ENCODE measurements at regions not wholly inside any gene's neighbourhood (a gene's known extent, or its start where the extent isn't known, plus 50 kb on each side); places are given as distances from the start of the nearest gene placed in this dataset.

DNA sequence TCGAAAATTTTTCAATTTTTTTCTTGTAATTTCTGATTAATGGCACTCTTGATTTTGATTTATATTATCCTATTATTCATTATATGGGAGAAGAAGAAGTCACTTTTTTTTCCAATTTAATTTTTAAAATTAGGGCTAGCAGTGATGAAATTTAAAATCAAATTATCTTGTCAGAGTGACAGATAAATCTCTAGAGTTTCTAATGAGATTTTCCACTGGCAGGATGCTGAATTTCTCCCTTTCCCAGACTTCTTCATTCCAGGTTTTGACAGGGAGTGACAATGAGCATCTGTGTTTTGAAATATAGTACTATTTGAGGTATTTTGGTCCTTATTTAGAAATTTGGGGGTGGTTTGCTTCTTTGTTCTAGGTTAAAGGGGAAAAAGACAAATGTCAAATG lies 2274.1 kb downstream of the MAT2B start:
- WGBS = 40% methylated on average over 1 of the region's 1 CpG
- no peaks in the 10 kb centered on the region for H3K4me1 ChIP-seq (ENCODE audit: control insufficient read depth in 4 of 4, insufficient read depth in 4 of 4, low read length in 3 of 4)
- DNase-seq (ENCODE audit: low spot score) = no peak

DNA sequence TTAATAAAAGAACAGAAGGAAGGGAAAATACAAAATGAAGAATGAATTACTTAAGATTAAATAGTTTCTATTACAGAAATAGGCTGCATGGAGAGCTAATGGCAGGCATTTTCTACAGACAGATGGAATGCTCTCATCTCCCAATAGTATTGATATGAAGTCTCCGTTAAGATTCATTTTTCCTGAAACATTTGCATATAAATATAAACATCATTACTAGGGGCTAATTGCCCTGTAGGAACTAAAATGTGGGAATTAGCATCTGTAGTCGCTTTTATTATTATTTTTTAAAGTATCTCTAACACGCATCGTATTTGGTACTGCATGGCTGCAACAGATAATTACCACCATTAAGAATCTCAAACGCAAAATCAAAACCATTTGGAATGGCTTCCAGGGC lies 2275.5 kb downstream of the MAT2B start:
- WGBS = 87% methylated on average over 5 of the region's 5 CpGs
- no peaks in the 10 kb centered on the region for H3K4me1 ChIP-seq (ENCODE audit: control insufficient read depth in 4 of 4, insufficient read depth in 4 of 4, low read length in 3 of 4)
- TF ChIP-seq NR2F2 (IDR thresholded peaks at IDR 0.05) (no peak), FOXA2 (IDR thresholded peaks at IDR 0.05) (no peak), RXRA (IDR thresholded peaks at IDR 0.05) (no peak), RAD21 (IDR thresholded peaks at IDR 0.05) (no peak), GABPA (IDR thresholded peaks at IDR 0.05 in 1 of 2, conservative IDR thresholded peaks at IDR 0.05 in 1 of 2) (no peak), HNF4G (IDR thresholded peaks at IDR 0.05) (no peak), TAF1 (conservative IDR thresholded peaks at IDR 0.05) (no peak), HNF4A (conservative IDR thresholded peaks at IDR 0.05) (no peak)
- TF ChIP-seq, protein P1, sequence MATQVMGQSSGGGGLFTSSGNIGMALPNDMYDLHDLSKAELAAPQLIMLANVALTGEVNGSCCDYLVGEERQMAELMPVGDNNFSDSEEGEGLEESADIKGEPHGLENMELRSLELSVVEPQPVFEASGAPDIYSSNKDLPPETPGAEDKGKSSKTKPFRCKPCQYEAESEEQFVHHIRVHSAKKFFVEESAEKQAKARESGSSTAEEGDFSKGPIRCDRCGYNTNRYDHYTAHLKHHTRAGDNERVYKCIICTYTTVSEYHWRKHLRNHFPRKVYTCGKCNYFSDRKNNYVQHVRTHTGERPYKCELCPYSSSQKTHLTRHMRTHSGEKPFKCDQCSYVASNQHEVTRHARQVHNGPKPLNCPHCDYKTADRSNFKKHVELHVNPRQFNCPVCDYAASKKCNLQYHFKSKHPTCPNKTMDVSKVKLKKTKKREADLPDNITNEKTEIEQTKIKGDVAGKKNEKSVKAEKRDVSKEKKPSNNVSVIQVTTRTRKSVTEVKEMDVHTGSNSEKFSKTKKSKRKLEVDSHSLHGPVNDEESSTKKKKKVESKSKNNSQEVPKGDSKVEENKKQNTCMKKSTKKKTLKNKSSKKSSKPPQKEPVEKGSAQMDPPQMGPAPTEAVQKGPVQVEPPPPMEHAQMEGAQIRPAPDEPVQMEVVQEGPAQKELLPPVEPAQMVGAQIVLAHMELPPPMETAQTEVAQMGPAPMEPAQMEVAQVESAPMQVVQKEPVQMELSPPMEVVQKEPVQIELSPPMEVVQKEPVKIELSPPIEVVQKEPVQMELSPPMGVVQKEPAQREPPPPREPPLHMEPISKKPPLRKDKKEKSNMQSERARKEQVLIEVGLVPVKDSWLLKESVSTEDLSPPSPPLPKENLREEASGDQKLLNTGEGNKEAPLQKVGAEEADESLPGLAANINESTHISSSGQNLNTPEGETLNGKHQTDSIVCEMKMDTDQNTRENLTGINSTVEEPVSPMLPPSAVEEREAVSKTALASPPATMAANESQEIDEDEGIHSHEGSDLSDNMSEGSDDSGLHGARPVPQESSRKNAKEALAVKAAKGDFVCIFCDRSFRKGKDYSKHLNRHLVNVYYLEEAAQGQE (IDR thresholded peaks at IDR 0.05) = no peak
- TF ChIP-seq, protein P2, sequence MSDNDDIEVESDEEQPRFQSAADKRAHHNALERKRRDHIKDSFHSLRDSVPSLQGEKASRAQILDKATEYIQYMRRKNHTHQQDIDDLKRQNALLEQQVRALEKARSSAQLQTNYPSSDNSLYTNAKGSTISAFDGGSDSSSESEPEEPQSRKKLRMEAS (IDR thresholded peaks at IDR 0.05) = no peak

More for the DNA sequence above, 2274.1 kb downstream of the MAT2B start:
- Histone ChIP-seq H3K4me3 (ENCODE audit: low read depth in 1 of 3, low read length in 3 of 3) (no peak overlapping the region), H3K9me3 (ENCODE audit: control insufficient read depth in 4 of 4, low read length in 3 of 4) (no peaks in the 10 kb centered on the region), H3K9ac (ENCODE audit: low read depth in 1 of 2, low read length in 2 of 2) (no peak overlapping the region), H3K27ac (ENCODE audit: low read depth in 1 of 2, low read length in 2 of 2) (no peak overlapping the region), H3K36me3 (ENCODE audit: control insufficient read depth in 4 of 4, insufficient read depth in 3 of 4, low read depth in 1 of 4, low read length in 3 of 4) (no peaks in the 10 kb centered on the region), H3K27me3 (ENCODE audit: control insufficient read depth in 4 of 4, insufficient read depth in 4 of 4, low read length in 3 of 4) (no peaks in the 10 kb centered on the region)
- TF ChIP-seq RAD21 (IDR thresholded peaks at IDR 0.05) = no peak
- TF ChIP-seq, protein P2 (IDR thresholded peaks at IDR 0.05) = no peak
- no peak for TF ChIP-seq FOXA2 (IDR thresholded peaks at IDR 0.05)
- TF ChIP-seq, protein P3, sequence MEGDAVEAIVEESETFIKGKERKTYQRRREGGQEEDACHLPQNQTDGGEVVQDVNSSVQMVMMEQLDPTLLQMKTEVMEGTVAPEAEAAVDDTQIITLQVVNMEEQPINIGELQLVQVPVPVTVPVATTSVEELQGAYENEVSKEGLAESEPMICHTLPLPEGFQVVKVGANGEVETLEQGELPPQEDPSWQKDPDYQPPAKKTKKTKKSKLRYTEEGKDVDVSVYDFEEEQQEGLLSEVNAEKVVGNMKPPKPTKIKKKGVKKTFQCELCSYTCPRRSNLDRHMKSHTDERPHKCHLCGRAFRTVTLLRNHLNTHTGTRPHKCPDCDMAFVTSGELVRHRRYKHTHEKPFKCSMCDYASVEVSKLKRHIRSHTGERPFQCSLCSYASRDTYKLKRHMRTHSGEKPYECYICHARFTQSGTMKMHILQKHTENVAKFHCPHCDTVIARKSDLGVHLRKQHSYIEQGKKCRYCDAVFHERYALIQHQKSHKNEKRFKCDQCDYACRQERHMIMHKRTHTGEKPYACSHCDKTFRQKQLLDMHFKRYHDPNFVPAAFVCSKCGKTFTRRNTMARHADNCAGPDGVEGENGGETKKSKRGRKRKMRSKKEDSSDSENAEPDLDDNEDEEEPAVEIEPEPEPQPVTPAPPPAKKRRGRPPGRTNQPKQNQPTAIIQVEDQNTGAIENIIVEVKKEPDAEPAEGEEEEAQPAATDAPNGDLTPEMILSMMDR (IDR thresholded peaks at IDR 0.05; ENCODE audit: low read depth, low read length, missing input control) = no peak
- TF ChIP-seq, protein P1 (IDR thresholded peaks at IDR 0.05) = no peak
- TF ChIP-seq RXRA (IDR thresholded peaks at IDR 0.05) = no peak
- TF ChIP-seq, protein P4, sequence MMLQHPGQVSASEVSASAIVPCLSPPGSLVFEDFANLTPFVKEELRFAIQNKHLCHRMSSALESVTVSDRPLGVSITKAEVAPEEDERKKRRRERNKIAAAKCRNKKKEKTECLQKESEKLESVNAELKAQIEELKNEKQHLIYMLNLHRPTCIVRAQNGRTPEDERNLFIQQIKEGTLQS (IDR thresholded peaks at IDR 0.05) = no peak
- TF ChIP-seq GABPA (IDR thresholded peaks at IDR 0.05 in 1 of 2, conservative IDR thresholded peaks at IDR 0.05 in 1 of 2) = no peak
- TF ChIP-seq HNF4A (conservative IDR thresholded peaks at IDR 0.05) = no peak
- no peak for TF ChIP-seq YY1 (IDR thresholded peaks at IDR 0.05)
- no peak for TF ChIP-seq EGR1 (IDR thresholded peaks at IDR 0.05; ENCODE audit: low read depth in 2 of 2)
- TF ChIP-seq NR2F2 (IDR thresholded peaks at IDR 0.05) = no peak
- no peak for TF ChIP-seq FOXA1 (IDR thresholded peaks at IDR 0.05)
- TF ChIP-seq JUND (IDR thresholded peaks at IDR 0.05) = no peak
- no peak for TF ChIP-seq TAF1 (conservative IDR thresholded peaks at IDR 0.05)
- TF ChIP-seq SP1 (IDR thresholded peaks at IDR 0.05) = no peak
- TF ChIP-seq, protein P5, sequence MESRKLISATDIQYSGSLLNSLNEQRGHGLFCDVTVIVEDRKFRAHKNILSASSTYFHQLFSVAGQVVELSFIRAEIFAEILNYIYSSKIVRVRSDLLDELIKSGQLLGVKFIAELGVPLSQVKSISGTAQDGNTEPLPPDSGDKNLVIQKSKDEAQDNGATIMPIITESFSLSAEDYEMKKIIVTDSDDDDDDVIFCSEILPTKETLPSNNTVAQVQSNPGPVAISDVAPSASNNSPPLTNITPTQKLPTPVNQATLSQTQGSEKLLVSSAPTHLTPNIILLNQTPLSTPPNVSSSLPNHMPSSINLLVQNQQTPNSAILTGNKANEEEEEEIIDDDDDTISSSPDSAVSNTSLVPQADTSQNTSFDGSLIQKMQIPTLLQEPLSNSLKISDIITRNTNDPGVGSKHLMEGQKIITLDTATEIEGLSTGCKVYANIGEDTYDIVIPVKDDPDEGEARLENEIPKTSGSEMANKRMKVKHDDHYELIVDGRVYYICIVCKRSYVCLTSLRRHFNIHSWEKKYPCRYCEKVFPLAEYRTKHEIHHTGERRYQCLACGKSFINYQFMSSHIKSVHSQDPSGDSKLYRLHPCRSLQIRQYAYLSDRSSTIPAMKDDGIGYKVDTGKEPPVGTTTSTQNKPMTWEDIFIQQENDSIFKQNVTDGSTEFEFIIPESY (IDR thresholded peaks at IDR 0.05) = no peak

More for the DNA sequence above, 2275.5 kb downstream of the MAT2B start:
- Histone ChIP-seq H3K4me3 (ENCODE audit: low read depth in 1 of 3, low read length in 3 of 3) (no peak overlapping the region), H3K9me3 (ENCODE audit: control insufficient read depth in 4 of 4, low read length in 3 of 4) (no peaks in the 10 kb centered on the region), H3K27ac (ENCODE audit: low read depth in 1 of 2, low read length in 2 of 2) (no peak overlapping the region), H3K27me3 (ENCODE audit: control insufficient read depth in 4 of 4, insufficient read depth in 4 of 4, low read length in 3 of 4) (no peaks in the 10 kb centered on the region), H3K36me3 (ENCODE audit: control insufficient read depth in 4 of 4, insufficient read depth in 3 of 4, low read depth in 1 of 4, low read length in 3 of 4) (no peaks in the 10 kb centered on the region), H3K9ac (ENCODE audit: low read depth in 1 of 2, low read length in 2 of 2) (no peak overlapping the region)
- DNase-seq (ENCODE audit: low spot score) = no peak

Data from liver (tissue), 8 donors.